ENCODE measurements at regions not wholly inside any gene's neighbourhood (a gene's known extent, or its start where the extent isn't known, plus 50 kb on each side); places are given as distances from the start of the nearest gene placed in this dataset.

GRCh38 chr4:108327642-108328382 lies 159.1 kb upstream of the LEF1 start:
- no peak for DNase-seq

- no peak for DNase-seq
Observed at GRCh38 chr4:108325561-108325960, 156.8 kb upstream of the LEF1 start.

DNA sequence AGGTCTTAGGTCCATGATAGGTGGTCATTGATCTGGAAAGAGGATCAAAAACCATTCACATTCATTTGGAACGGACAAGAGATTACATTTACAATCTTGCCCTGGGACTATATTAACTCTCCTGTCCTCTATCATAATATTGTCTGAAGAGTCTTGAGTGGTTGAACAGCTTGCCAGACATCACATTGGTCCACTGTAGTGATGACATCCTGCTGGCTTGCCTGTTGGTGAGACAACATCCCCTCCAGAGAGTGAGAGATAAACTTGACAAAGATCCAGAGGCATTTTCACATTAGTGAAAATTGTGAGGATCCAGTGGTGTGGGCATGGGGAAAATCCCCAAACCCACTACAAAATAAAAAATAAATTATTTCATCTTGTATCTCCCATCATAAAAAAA lies 155.7 kb upstream of the LEF1 start:
- DNase-seq: no peak

- DNase-seq: no peak
Observed at GRCh38 chr4:108322497-108322896, 153.8 kb upstream of the LEF1 start.

- DNase-seq: no peak
Observed at GRCh38 chr4:108320061-108320460, 151.3 kb upstream of the LEF1 start.

- no peak for DNase-seq
Observed at GRCh38 chr4:108317377-108317776, 148.6 kb upstream of the LEF1 start.

- no peak for DNase-seq
Observed at GRCh38 chr4:108315694-108316093, 147.0 kb upstream of the LEF1 start.

- no peak for DNase-seq
Observed at GRCh38 chr4:108314900-108315589, 146.3 kb upstream of the LEF1 start.

- no peak for DNase-seq
Observed at GRCh38 chr4:108313546-108314339, 145.0 kb upstream of the LEF1 start.

- DNase-seq: no peak
Observed at GRCh38 chr4:108311313-108311712, 142.6 kb upstream of the LEF1 start.

DNA sequence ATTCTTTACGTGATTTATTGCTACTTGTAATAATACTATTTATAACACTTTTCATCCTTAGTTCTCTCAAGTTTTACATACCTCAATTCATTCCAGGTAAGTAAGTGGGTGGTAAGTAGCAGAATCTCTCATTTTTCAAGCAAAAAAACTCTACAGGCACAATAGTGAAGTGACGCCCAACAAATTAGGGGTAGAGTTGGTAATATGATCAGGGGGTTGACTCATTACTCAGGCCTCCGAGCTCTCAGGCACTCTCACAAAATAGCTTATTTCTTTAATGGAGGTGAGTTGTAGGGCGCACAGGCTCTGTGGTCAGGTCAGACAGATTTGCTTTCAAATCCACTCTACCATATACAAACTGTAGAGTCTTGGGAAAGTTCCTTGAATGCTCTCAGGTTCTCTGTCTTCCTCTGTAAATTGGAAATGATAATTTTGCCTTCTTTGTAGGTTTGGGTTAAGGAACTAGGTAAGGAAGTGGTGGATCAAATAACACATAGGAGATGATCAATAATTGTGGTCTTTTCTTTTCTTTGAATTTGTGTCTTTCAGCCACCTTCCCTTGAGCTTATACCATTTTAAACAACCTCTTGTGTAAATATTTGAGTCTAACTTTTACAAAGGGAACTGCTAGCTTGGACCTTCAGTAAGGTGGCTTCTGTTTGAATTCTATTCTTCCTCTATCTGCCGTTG lies 134.9 kb upstream of the LEF1 start:
- no peak for DNase-seq

GRCh38 chr4:108301545-108302251 lies 133.0 kb upstream of the LEF1 start:
- no peak for DNase-seq

GRCh38 chr4:108297605-108298004 lies 128.9 kb upstream of the LEF1 start:
- no peak for DNase-seq

- DNase-seq: no peak
Observed at GRCh38 chr4:108292229-108292628, 123.5 kb upstream of the LEF1 start.

GRCh38 chr4:108291137-108291536 lies 122.4 kb upstream of the LEF1 start:
- DNase-seq: no peak

- no peak for DNase-seq
Observed at GRCh38 chr4:108287834-108288413, 119.2 kb upstream of the LEF1 start.

DNA sequence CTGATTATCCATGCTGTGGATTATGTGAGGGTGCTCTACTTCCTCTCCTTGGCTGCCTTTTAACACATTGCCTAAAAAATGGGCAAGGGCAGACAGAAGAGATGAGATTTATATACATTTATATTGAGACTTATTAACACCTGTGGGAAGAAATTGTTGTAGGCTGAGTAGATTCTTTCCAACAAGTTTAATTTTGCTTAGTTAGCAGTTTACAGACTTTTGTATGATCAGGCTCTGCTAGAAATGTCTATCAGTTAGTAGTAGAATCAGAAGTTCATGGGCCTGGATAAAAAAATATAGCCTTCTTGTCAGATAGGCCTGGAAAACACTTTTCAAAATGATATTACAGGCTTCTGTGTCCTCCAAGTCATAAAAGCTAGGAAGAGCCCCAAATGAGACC lies 111.3 kb upstream of the LEF1 start:
- DNase-seq: no peak

DNA sequence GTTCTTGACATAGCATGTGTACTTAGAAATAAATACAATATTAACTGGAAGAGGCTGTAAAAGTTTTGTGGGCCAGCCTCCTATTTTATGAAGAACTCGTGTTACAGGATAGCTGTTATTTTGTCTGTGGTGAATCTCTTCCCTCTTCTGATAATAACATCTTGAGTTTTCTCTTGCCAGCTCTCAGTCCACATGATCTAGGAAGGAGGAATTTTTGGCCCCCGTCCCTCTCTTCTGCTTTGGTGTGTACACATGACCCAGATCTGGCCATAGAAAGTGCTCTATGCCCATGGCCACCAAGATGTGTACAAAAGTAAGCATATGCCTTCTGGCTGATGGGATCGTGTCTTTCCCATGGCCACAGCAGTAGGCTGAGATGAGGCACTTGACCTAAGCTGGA lies 108.0 kb upstream of the LEF1 start:
- no peak for DNase-seq

GRCh38 chr4:108272986-108273385 lies 104.3 kb upstream of the LEF1 start:
- no peak for DNase-seq

DNA sequence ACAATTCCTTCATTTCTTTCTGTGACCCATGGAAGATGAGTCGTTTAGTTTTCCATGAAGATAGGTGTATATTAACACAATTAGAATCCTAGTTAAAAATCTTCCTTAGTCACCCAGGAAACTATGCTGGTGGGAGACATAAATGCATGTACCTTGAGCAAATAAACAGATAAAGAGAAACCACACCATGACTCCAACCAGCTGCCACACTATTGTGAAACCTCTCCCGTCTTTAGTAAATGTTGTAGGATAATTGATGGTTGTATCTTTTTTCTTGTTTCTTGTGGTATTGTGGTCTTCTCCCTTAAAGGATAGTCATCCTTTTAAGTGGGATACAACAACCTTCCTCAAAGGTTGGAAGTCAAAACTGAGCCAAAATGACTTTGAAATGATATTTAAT lies 103.8 kb upstream of the LEF1 start:
- no peak for DNase-seq

DNA sequence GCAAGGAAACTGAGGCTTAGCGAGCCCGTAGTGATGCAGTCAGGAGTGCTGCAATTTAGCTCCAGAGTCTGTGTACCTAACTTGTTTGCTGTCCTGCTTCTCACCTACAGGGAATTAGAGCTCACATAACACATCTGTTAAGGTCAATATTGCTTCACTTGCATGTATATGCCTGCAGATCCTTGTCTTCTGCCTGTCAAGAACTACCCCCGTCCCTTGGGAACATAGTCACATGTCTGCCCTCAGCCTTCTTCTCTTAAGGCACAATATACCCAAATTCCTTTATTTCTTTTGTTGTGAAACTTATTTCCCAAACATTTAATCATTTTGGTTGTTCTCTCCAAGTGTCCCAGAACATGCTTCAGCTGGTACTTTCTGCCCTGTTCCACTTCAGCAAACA lies 103.3 kb upstream of the LEF1 start:
- DNase-seq: no peak

Data from stimulated activated CD4-positive, alpha-beta T cell treated with anti-CD3 and anti-CD28 coated beads, Interleukin-4, amount 100 ng/mL, for 4 hours (primary cell).